Osteocyte (in vitro differentiated cells): ENCODE measurements at regions not wholly inside any gene's neighbourhood (a gene's known extent, or its start where the extent isn't known, plus 50 kb on each side); places are given as distances from the start of the nearest gene placed in this dataset.

Experiments
- DNase-seq: peaks from one replicate; pipeline ENCODE4 v3.0.0; 2021; ENCODE audit warnings: mixed read lengths; ENCODE audit not compliant: unreplicated experiment; ENCODE audit errors: extremely low spot score
- H3K27ac Mint-ChIP-seq: one replicate; pipeline ENCODE4 v1.8.0; 2021; ENCODE audit warnings: mild to moderate bottlenecking, mixed read lengths; ENCODE audit not compliant: unreplicated experiment
- H3K27me3 Mint-ChIP-seq: one replicate; pipeline ENCODE4 v1.8.0; 2021; ENCODE audit warnings: mixed read lengths; ENCODE audit not compliant: unreplicated experiment
- H3K36me3 Mint-ChIP-seq: one replicate; pipeline ENCODE4 v1.8.0; 2021; ENCODE audit warnings: mixed read lengths; ENCODE audit not compliant: unreplicated experiment
- H3K4me1 Mint-ChIP-seq: one replicate; pipeline ENCODE4 v1.8.0; 2021; ENCODE audit warnings: mixed read lengths; ENCODE audit not compliant: unreplicated experiment
- H3K4me3 Mint-ChIP-seq: one replicate; pipeline ENCODE4 v1.8.0; 2021; ENCODE audit warnings: mild to moderate bottlenecking, moderate library complexity, mixed read lengths; ENCODE audit not compliant: unreplicated experiment
- H3K9me3 Mint-ChIP-seq: one replicate; pipeline ENCODE4 v1.8.0; 2021; ENCODE audit warnings: mixed read lengths; ENCODE audit not compliant: unreplicated experiment
- CTCF ChIP-seq: fragments of 200-600 bp; sonication (generic); IDR thresholded peaks from 2 replicates; pipeline ENCODE4 v1.5.0; 2021; ENCODE audit warnings: antibody characterized with exemption, mild to moderate bottlenecking, moderate library complexity

DNA sequence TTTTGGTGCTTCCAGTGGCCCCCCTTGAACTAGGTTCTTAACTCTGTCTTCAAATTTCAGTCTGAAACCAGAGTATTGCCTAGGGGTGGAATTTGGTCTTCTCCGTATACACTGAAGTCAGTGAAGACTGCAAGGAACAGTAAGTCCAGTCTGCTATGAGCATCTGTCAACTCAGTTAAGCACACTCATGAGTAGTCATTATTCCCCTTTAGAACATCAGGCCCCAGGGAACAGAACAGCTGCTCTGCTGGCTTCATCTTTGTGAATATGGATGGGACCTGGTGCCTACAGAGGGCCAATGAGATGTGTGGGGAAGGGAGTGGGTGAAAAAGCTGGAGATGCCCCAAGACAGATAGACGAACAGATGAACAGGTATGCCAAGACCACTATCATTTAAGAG is 85.2 kb upstream of the PRR23C start:
- Mint-ChIP-seq H3K36me3 (no peaks in the 10 kb centered on the region), H3K27me3 (peaks cover 2% of the 10 kb centered on the region), H3K9me3 (no peaks in the 10 kb centered on the region), H3K4me3 (no peak overlapping the region), H3K27ac (no peak overlapping the region), H3K4me1 (no peaks in the 10 kb centered on the region)
- no peak for DNase-seq
- no peak for TF ChIP-seq CTCF

GRCh38 chr3:139130390-139131140 is 85.9 kb upstream of the PRR23C start:
- Mint-ChIP-seq H3K27ac (no peak overlapping the region), H3K27me3 (peaks cover 2% of the 10 kb centered on the region), H3K9me3 (no peaks in the 10 kb centered on the region), H3K36me3 (no peaks in the 10 kb centered on the region), H3K4me1 (no peaks in the 10 kb centered on the region), H3K4me3 (no peak overlapping the region)
- TF ChIP-seq CTCF, result no peak
- no peak for DNase-seq

DNA sequence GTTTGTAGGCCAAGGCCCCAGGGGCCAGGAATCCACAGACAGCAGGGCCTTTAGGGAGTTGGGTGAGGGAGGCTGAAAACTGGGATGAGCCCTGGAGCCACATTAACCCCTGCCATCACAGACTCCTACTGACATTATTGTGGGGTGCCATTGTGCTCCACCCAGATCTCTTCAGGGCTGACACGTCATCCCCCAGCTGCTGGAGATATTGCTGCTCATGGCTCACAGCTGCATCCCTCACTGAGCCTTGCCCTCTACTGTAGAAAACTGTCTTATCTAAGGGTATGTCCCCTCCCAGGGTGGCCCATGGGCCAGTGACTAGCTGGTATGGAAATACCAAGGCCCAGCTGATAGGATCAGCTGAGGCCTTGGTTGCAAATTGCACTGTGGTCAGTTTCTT is 87.3 kb upstream of the PRR23C start:
- Mint-ChIP-seq H3K36me3 (no peaks in the 10 kb centered on the region), H3K9me3 (no peaks in the 10 kb centered on the region)
- DNase-seq, result no peak

GRCh38 chr3:139132976-139133375 is 88.3 kb upstream of the PRR23C start:
- DNase-seq, result no peak
- H3K9me3 Mint-ChIP-seq, result no peaks in the 10 kb centered on the region
- H3K27me3 Mint-ChIP-seq, result peaks cover 2% of the 10 kb centered on the region
- H3K4me1 Mint-ChIP-seq, result no peaks in the 10 kb centered on the region
- H3K4me3 Mint-ChIP-seq, result no peak overlapping the region
- no peaks in the 10 kb centered on the region for H3K36me3 Mint-ChIP-seq
- H3K27ac Mint-ChIP-seq, result no peak overlapping the region
- no peak for TF ChIP-seq CTCF

More for the DNA sequence above, 87.3 kb upstream of the PRR23C start:
- no peak for TF ChIP-seq CTCF
- peaks cover 2% of the 10 kb centered on the region for H3K27me3 Mint-ChIP-seq
- H3K4me3 Mint-ChIP-seq, result no peak overlapping the region
- H3K27ac Mint-ChIP-seq, result no peak overlapping the region
- no peaks in the 10 kb centered on the region for H3K4me1 Mint-ChIP-seq

DNA sequence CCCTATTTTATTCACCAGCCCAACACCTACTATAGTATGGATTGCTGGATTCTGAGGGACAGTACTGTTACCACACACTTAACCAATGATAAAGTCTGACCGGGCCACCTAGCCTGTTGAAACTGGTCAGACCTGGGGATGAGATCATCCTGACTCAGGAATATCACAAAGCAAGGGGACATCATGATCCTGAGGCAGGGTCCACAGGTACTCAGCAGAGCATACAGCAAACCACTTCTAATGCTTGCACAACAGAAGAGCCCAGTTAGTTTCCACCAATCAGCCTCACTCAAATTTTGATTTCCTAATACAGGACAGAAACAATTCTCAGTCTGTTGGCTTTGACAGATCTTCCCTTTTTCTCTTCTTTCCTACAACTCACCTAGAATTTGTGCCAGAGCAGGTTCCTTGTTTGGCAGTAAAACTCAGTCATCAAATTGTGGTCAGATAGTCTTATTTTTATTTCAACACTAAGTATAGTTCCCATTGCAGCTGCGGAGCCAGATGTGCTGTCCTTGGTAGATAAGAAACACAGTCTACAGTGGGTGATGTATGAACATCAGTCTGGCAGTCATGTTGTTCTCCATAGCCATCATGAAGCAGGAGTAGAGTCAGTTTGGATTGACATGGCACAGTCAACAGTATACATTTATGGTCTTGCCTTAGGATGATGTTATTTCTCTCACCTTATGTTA is 90.1 kb upstream of the PRR23C start:
- no peak for DNase-seq
- no peak overlapping the region for H3K27ac Mint-ChIP-seq
- no peaks in the 10 kb centered on the region for H3K4me1 Mint-ChIP-seq
- TF ChIP-seq CTCF, result no peak
- no peaks in the 10 kb centered on the region for H3K9me3 Mint-ChIP-seq
- no peak overlapping the region for H3K4me3 Mint-ChIP-seq
- no peaks in the 10 kb centered on the region for H3K27me3 Mint-ChIP-seq
- no peaks in the 10 kb centered on the region for H3K36me3 Mint-ChIP-seq
